Naive thymus-derived CD8-positive, alpha-beta T cell (primary cell): ENCODE measurements at regions not wholly inside any gene's neighbourhood (a gene's known extent, or its start where the extent isn't known, plus 50 kb on each side); places are given as distances from the start of the nearest gene placed in this dataset.

Experiments used
- ATAC-seq, 2 donors: fragments of 150-1000 bp; cut with Tn5 transposase in 1 of 2; sonication (Bioruptor Pico), chemical (Tn5 transposase) in 1 of 2; 1 replicate in 1 of 2; 2 replicates in 1 of 2; pipeline ENCODE4 v1.10.0; 2021; ENCODE audit warnings: mild to moderate bottlenecking in 2 of 2, moderate library complexity in 2 of 2
- POLR2A ChIA-PET: fragments of 350-600 bp; sonication (Branson Sonifier 250); formaldehyde crosslinking; loops from one replicate; lab custom pipeline; 2021; ENCODE audit warnings: antibody characterized with exemption; lab: Charles Lee
- DNase-seq, 10 donors: peaks; one replicate each; pipeline versions ENCODE4 v3.0.0 to v3.0.0-alpha.2; 2020 to 2022
- H3K27ac Mint-ChIP-seq, 10 donors: one replicate each; pipeline ENCODE4 v1.8.0; 2020 to 2022; ENCODE audit warnings: mild to moderate bottlenecking in 10 of 10, mixed read lengths in 10 of 10, moderate library complexity in 4 of 10, inconsistent platforms in 1 of 10
- H3K27me3 Mint-ChIP-seq, 5 donors: one replicate each; pipeline ENCODE4 v1.8.0; 2021 to 2022; ENCODE audit warnings: mixed read lengths in 5 of 5
- H3K36me3 Mint-ChIP-seq, 3 donors: one replicate each; pipeline ENCODE4 v1.8.0; 2020 to 2022; ENCODE audit warnings: mixed read lengths in 3 of 3, mild to moderate bottlenecking in 2 of 3, inconsistent platforms in 1 of 3
- H3K4me1 Mint-ChIP-seq, 4 donors: one replicate each; pipeline ENCODE4 v1.8.0; 2021 to 2022; ENCODE audit warnings: mixed read lengths in 4 of 4
- H3K4me3 Mint-ChIP-seq, 10 donors: one replicate each; pipeline ENCODE4 v1.8.0; 2020 to 2022; ENCODE audit warnings: mild to moderate bottlenecking in 10 of 10, mixed read lengths in 10 of 10, moderate library complexity in 6 of 10, inconsistent platforms in 1 of 10
- H3K9me3 Mint-ChIP-seq, 9 donors: one replicate each; pipeline ENCODE4 v1.8.0; 2020 to 2022; ENCODE audit warnings: mixed read lengths in 9 of 9, mild to moderate bottlenecking in 3 of 9, inconsistent platforms in 1 of 9, moderate library complexity in 1 of 9

DNA sequence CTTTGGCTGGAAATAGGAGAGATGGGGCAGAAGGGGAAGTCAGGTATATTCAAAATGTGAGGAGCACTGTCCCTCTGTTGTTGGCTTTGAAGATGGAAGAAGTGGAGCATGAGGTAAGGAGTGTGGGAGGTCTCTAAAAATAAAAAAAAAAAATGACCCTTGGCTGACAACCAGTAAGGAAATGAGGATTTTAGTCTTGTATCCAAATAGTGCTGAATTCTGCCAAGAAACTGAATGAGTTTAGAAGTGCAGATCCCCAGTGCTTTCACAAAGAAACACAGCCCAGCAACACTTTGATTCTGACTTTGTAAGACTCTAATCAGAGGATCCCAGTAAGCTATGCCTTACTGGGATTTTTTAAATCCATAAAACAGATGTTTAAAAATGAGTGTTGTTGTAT lies 367.9 kb downstream of the CYLC2 start:
- H3K9me3 Mint-ChIP-seq = peaks cover 0 to 10% (median 5%) of the 10 kb centered on the region in 9 donors
- no peaks in the 10 kb centered on the region for H3K27me3 Mint-ChIP-seq
- POLR2A ChIA-PET = no interaction called here
- H3K36me3 Mint-ChIP-seq = peaks cover 0 to 4% (median 0%) of the 10 kb centered on the region in 3 donors
- H3K4me3 Mint-ChIP-seq = no peak overlapping the region
- H3K27ac Mint-ChIP-seq = no peak overlapping the region
- H3K4me1 Mint-ChIP-seq = no peaks in the 10 kb centered on the region
- no peak for ATAC-seq
- DNase-seq = no peak

DNA sequence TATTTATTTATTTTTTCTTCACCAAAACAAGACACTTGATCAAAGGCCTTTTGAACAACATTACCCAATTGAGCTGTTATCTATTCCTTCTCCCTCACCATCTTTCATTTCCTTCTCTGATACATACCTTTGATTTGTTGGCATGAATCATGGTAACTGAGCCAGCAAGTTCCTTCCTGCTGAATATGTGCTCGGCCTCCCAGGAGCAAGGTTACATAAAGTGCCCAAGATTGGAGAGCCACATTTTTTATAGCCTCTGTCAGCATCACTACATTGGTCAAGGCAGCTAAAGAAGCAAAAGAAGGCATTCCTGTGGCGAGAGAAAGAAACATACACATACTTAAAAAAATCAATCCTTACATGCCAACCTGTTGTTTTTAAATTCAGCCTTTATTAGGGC lies 369.6 kb downstream of the CYLC2 start:
- POLR2A ChIA-PET = no interaction called here
- no peak overlapping the region for H3K27ac Mint-ChIP-seq
- H3K9me3 Mint-ChIP-seq = peaks cover 0 to 6% (median 1%) of the 10 kb centered on the region in 9 donors
- peaks cover 0 to 3% (median 0%) of the 10 kb centered on the region in 3 donors for H3K36me3 Mint-ChIP-seq
- no peaks in the 10 kb centered on the region for H3K4me1 Mint-ChIP-seq
- DNase-seq = no peak
- H3K27me3 Mint-ChIP-seq = no peaks in the 10 kb centered on the region
- H3K4me3 Mint-ChIP-seq = no peak overlapping the region
- no peak for ATAC-seq

DNA sequence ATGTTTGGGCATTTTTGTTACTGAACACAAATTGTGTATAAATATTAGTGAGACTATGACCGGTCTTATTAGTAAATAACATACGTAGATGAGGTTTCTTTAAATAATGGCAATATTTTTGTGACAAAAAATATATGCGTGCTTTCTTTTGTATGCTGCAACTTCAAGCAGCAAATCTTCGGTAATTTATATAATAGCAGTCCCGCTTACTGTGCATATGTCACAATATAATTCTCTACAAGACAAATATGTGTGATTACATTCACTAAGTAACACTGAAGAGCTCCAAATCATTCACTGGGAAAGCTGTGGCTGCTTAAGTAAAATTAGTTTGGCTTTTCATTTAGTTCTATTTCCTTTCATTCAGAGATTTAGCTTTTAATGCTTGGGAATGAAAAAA lies 376.0 kb downstream of the CYLC2 start:
- H3K36me3 Mint-ChIP-seq = no peaks in the 10 kb centered on the region
- DNase-seq (no peak), ATAC-seq (no peak)
- H3K4me3 Mint-ChIP-seq = no peak overlapping the region
- H3K9me3 Mint-ChIP-seq = peaks cover 0 to 6% (median 0%) of the 10 kb centered on the region in 9 donors
- no peaks in the 10 kb centered on the region for H3K4me1 Mint-ChIP-seq
- H3K27ac Mint-ChIP-seq = no peak overlapping the region
- no peaks in the 10 kb centered on the region for H3K27me3 Mint-ChIP-seq
- POLR2A ChIA-PET = no interaction called here

DNA sequence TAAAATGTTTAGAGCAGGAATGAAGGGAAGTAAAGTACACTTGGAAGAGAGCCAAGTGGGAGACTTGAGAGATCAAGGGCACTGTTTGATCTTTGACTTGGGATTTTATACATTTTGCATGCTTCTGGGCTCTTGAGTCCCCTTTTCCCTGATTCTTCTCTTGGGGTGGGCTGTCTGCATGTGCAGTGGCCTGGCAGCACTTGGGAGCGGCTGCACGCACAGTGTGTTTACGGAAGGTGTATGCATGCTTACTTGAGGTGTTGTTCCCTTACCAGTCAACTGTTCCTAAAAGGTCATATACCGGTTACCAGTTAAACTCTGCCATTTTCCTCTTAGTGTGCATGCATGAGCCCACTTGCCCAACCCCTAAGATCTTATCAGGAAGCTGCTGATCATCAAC lies 377.7 kb downstream of the CYLC2 start:
- no peaks in the 10 kb centered on the region for H3K36me3 Mint-ChIP-seq
- H3K27me3 Mint-ChIP-seq = no peaks in the 10 kb centered on the region
- H3K4me3 Mint-ChIP-seq = no peak overlapping the region
- peaks cover 0 to 6% (median 0%) of the 10 kb centered on the region in 9 donors for H3K9me3 Mint-ChIP-seq
- POLR2A ChIA-PET = no interaction called here
- no peak for DNase-seq
- no peak for ATAC-seq
- H3K27ac Mint-ChIP-seq = no peak overlapping the region
- H3K4me1 Mint-ChIP-seq = no peaks in the 10 kb centered on the region

DNA sequence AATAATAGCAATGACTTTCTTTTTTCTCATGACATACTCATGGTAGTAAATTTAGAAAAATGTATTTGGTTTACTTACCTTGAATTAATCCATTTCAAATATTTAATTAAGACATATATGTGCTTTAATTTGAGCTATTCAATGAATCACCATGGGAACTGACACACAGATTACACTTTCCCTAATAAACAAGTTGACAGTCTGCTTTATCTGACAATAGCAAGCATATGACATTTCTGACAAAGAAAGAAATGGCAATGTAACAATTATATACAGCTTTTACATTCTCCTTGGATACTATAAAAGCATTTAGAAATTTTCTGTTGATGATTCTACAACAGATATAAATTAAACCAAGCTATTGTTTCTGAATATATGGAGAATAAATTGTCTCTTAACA lies 382.5 kb downstream of the CYLC2 start:
- Mint-ChIP-seq H3K4me3 (no peak overlapping the region), H3K9me3 (peaks cover 0 to 12% (median 2%) of the 10 kb centered on the region in 9 donors), H3K27me3 (no peaks in the 10 kb centered on the region), H3K27ac (no peak overlapping the region), H3K4me1 (no peaks in the 10 kb centered on the region), H3K36me3 (no peaks in the 10 kb centered on the region)
- ATAC-seq (no peak), DNase-seq (no peak)
- POLR2A ChIA-PET = no interaction called here

DNA sequence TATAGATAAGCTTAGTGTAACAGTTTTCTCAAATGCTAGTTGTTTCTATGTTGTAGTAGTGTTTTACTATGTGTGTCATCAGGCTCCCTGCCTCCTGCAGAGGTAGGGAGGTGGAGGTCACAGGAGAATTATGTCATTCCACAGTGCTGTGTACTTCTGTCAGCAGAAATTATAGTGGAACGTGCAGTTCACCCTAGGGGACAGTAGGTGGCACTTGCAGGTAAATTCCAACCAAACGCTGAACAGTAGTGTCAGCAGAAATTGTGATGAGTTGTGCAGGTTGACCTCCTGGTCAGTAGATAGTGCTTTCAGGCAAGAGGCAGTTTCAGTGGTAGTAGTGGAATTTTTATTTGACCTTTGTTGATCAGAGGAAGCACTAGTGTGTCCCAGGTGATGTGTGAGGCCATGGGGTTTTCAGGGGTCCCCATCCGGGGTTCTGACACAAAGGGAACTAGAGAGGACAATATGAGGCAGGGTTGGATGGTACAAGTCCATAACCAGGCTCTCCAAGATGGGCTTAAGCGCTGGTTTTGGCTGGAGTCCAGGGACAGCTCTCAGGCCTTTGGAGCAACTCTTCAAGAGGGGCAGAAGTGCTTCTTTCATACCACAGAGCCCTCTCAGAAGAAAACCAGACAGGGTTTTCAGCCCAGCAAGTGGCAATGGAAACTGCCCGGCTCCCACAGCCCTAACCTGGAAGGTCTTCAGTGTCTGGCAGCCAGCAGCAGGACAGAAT lies 402.9 kb downstream of the CYLC2 start:
- Mint-ChIP-seq H3K4me3 (no peak overlapping the region), H3K36me3 (no peaks in the 10 kb centered on the region), H3K27ac (no peak overlapping the region), H3K9me3 (no peaks in the 10 kb centered on the region), H3K4me1 (no peaks in the 10 kb centered on the region), H3K27me3 (peaks cover 0 to 17% (median 3%) of the 10 kb centered on the region in 5 donors)
- DNase-seq = peak in 4 of 10 donors; percentile 1 to 57 (median 6)
- peak in 1 of 2 donors; percentile 40 for ATAC-seq
- POLR2A ChIA-PET = no interaction called here

DNA sequence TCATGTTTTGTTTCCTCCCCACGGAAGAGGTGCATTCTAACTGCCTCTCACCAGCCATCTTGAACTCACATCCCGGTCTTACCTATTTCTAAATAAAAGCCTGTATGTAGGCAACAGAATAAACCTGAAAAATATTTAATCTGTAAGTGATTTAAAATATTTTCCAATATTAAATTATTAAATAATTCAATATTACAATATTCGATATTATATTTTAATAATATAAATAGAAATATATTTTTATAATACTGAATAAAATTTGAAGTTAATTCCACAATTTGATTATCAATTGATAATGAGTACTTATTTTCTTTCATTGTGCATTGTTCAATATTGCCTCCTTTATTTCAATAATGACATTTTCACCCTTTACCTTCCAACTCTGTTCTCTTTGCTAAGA lies 404.4 kb downstream of the CYLC2 start:
- Mint-ChIP-seq H3K4me1 (no peaks in the 10 kb centered on the region), H3K9me3 (no peaks in the 10 kb centered on the region), H3K27ac (no peak overlapping the region), H3K27me3 (peaks cover 0 to 17% (median 3%) of the 10 kb centered on the region in 5 donors), H3K36me3 (no peaks in the 10 kb centered on the region), H3K4me3 (no peak overlapping the region)
- no peak for ATAC-seq
- POLR2A ChIA-PET = no interaction called here
- DNase-seq = no peak

DNA sequence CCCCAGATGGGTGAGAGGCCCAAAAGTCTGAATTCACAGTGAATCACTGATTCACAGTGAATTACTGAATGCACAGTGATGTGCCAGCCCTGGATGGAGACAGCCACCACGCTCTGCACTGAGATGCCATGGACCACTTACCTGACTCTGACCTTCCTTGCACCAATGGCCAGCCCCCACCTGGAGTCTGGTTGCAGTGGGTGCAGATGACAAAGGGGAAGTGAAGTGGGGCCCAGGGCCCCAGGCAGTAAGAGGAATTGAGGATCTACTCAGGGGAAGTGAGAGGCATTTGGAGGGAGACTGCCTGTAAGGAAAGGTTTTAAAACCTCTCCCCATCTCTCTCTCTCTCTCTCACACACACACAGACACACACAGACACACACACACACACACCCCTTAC lies 412.1 kb downstream of the CYLC2 start:
- DNase-seq (no peak), ATAC-seq (no peak)
- H3K4me3 Mint-ChIP-seq = no peak overlapping the region
- H3K9me3 Mint-ChIP-seq = no peaks in the 10 kb centered on the region
- POLR2A ChIA-PET = no interaction called here
- H3K36me3 Mint-ChIP-seq = no peaks in the 10 kb centered on the region
- peaks cover 0 to 2% (median 0%) of the 10 kb centered on the region in 5 donors for H3K27me3 Mint-ChIP-seq
- no peaks in the 10 kb centered on the region for H3K4me1 Mint-ChIP-seq
- no peak overlapping the region for H3K27ac Mint-ChIP-seq

DNA sequence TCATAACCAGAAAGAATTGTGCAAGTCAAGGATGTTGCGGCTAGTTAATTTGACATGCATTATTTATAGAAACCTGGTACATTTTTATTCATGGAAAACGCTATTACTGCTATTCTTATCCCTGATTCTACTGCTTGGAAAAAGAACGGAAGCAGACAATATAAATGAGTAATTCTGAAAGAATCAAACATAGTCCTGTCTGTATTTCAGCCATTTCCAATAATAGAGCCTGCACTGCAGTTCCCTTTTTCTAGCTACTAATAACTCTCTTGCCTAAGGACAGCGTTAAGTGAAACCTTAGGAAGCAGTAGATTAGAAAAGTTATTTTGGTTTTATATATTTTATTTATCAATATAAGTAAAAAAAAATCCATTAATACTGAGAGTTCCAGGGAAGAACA lies 414.9 kb downstream of the CYLC2 start:
- Mint-ChIP-seq H3K27me3 (peaks cover 0 to 2% (median 0%) of the 10 kb centered on the region in 5 donors), H3K4me1 (no peaks in the 10 kb centered on the region), H3K36me3 (no peaks in the 10 kb centered on the region), H3K4me3 (no peak overlapping the region), H3K27ac (no peak overlapping the region), H3K9me3 (peaks cover 0 to 4% (median 0%) of the 10 kb centered on the region in 9 donors)
- DNase-seq (no peak), ATAC-seq (no peak)
- POLR2A ChIA-PET = no interaction called here

DNA sequence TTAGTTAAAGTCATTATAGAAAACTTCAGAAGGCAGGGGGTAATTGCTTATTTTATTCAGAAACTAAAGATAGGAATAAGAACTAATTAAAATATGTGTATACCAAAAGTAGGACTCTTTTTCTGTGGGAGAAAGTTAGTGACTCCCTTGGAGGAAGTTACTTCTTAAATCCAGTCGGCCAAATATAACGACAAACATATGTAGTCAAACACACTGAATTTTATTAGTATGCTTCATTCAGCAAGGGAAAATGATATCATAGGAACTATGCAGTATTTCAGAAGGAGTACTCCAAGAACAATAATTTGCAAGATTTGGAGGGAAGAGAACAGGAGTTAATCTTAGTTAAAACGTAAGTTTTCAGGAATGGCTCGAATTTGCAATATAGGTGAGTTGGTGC lies 432.6 kb downstream of the CYLC2 start:
- Mint-ChIP-seq H3K9me3 (peaks cover 0 to 9% (median 2%) of the 10 kb centered on the region in 9 donors), H3K27ac (no peak overlapping the region), H3K4me1 (no peaks in the 10 kb centered on the region), H3K4me3 (no peak overlapping the region), H3K27me3 (no peaks in the 10 kb centered on the region), H3K36me3 (no peaks in the 10 kb centered on the region)
- DNase-seq (no peak), ATAC-seq (no peak)
- POLR2A ChIA-PET = no interaction called here

DNA sequence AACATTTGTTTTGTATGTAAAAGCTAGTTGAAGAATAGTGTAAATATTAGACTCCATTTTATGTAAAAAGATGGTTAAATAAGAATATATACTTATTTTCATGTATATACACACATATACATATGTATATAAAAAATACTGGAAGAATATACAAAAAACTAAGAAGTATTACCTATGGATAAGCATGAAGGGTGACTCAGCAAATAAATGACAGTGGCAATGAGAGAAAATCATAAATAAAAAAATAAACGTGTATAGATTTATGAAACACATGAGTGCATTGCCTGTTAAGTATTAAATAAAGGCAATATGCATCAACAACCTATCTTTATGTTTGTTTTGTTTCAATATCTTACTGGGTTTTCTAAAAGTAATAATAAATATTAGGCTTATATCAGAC lies 435.3 kb downstream of the CYLC2 start:
- Mint-ChIP-seq H3K9me3 (peaks cover 0 to 9% (median 2%) of the 10 kb centered on the region in 9 donors), H3K27ac (no peak overlapping the region), H3K4me1 (no peaks in the 10 kb centered on the region), H3K36me3 (no peaks in the 10 kb centered on the region), H3K4me3 (no peak overlapping the region), H3K27me3 (no peaks in the 10 kb centered on the region)
- no peak for DNase-seq
- POLR2A ChIA-PET = no interaction called here
- no peak for ATAC-seq

DNA sequence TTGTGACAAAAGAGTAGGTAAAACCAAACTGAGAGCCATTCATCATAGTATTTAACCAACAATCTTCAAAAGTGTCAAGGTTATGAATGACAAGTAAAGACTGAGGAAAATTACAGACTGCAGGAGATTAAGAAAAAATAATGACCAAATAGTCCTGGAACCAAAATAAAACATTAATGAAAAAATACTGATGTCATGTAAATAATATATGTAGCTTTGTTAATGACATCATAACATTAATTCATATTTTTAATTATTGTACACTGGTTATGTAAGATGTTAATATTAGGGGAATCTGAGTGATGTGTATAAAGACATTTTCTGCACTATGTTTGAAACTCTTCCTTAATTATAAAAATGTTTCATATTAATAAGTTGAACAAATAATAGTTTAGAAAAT lies 436.7 kb downstream of the CYLC2 start:
- no peak overlapping the region for H3K4me3 Mint-ChIP-seq
- no peaks in the 10 kb centered on the region for H3K4me1 Mint-ChIP-seq
- ATAC-seq (no peak), DNase-seq (no peak)
- POLR2A ChIA-PET = no interaction called here
- H3K27ac Mint-ChIP-seq = no peak overlapping the region
- H3K36me3 Mint-ChIP-seq = no peaks in the 10 kb centered on the region
- H3K9me3 Mint-ChIP-seq = peaks cover 0 to 17% (median 2%) of the 10 kb centered on the region in 9 donors
- H3K27me3 Mint-ChIP-seq = no peaks in the 10 kb centered on the region

DNA sequence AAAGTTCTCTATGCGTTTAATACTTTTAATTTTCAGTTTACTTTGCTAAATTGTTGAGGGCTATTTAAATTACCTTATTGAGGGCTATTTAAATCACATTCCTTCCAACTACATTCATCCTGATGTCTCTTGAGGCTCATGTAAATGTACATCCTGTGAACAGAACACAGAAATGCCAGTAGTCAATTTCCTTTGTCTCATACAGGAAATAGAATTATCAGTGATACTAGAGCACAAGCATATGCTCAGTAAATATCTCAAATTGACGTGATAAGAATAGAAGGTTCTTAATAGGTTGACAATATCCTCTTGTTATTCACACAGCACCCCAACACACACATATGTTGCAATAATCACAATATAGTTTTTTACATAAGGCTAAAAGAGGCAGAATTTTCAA lies 449.0 kb downstream of the CYLC2 start:
- Mint-ChIP-seq H3K36me3 (no peaks in the 10 kb centered on the region), H3K4me1 (no peaks in the 10 kb centered on the region), H3K9me3 (peaks cover 0 to 12% (median 0%) of the 10 kb centered on the region in 9 donors), H3K27me3 (no peaks in the 10 kb centered on the region), H3K4me3 (no peak overlapping the region), H3K27ac (no peak overlapping the region)
- no peak for ATAC-seq
- DNase-seq = no peak
- POLR2A ChIA-PET = no interaction called here

DNA sequence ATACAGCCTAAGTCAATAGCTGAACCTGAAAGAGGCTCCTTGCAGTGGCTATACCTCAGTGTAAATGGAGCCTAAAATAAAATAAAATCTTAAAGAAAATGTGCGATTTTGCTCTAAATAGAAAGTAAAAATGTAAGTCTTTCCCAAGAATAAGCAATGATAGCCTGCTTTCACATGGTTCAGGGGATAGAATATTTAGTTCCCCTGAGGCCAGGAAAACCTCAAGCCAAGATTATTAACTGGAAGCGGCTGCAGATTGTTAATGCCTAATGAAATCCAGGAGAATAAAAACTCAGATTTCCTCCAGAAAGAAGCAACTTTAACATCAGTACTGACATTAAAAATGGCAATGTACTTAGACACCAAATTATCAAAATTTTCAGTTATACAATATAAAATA lies 463.7 kb downstream of the CYLC2 start:
- ATAC-seq = no peak
- POLR2A ChIA-PET = no interaction called here
- Mint-ChIP-seq H3K27ac (no peak overlapping the region), H3K36me3 (no peaks in the 10 kb centered on the region), H3K9me3 (peaks cover 1 to 21% (median 5%) of the 10 kb centered on the region in 9 donors), H3K4me3 (no peak overlapping the region), H3K27me3 (no peaks in the 10 kb centered on the region), H3K4me1 (no peaks in the 10 kb centered on the region)
- no peak for DNase-seq
